Bronchial epithelial cell (primary cell): ENCODE measurements at regions not wholly inside any gene's neighbourhood (a gene's known extent, or its start where the extent isn't known, plus 50 kb on each side); places are given as distances from the start of the nearest gene placed in this dataset.

Experiments
- DNase-seq: peaks from one replicate; pipeline ENCODE4 v3.0.0-alpha.2; 2010; ENCODE audit warnings: low read depth
- FAIRE-seq: peaks from 2 replicates; lab custom pipeline; 2011; peaks lifted over from hg19 to GRCh38; lab: Jason Lieb, UNC
- H3K27me3 ChIP-seq: 2 replicates; pipeline ENCODE4 v1.5.1; 2011; ENCODE audit warnings: low read length; ENCODE audit not compliant: control insufficient read depth, insufficient read depth
- H3K36me3 ChIP-seq: 2 replicates; pipeline ENCODE4 v1.5.1; 2011; ENCODE audit warnings: low read length; ENCODE audit not compliant: control insufficient read depth, insufficient read depth
- H3K4me3 ChIP-seq: 2 replicates; pipeline ENCODE4 v1.5.1; 2011; ENCODE audit warnings: mild to moderate bottlenecking, low read depth, low read length, control low read depth
- CTCF ChIP-seq: IDR thresholded peaks from 2 replicates; pipeline ENCODE4 v1.5.1; 2011; ENCODE audit warnings: mild to moderate bottlenecking, moderate library complexity, low read length, control low read depth, inconsistent platforms; ENCODE audit not compliant: insufficient read depth, severe bottlenecking

- H3K4me3 ChIP-seq: no peak overlapping the region
- no peak for TF ChIP-seq CTCF
- DNase-seq: no peak
- H3K27me3 ChIP-seq: no peaks in the 10 kb centered on the region
- FAIRE-seq: no peak
- no peaks in the 10 kb centered on the region for H3K36me3 ChIP-seq
Observed at GRCh38 chr12:129959889-129960288, 56.1 kb upstream of the TMEM132D start.

DNA sequence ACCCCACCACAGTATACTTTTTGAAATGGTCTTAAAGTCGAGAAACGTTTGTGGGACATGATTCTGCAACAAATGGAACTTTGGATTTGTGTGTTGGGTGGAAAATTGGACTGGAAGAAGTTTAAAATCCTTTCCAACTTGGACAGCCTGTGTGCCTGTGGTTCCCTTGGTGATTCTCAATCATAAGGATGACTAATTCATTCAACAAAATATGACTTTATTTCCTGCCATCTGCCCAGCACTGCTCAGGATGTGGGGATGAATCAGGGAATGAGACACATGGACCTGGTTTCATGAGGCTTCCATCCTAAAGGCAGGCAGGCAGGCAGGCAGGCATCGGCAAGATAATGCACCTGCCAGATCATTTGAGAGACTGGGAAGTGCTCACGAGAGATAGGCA, 57.3 kb upstream of the TMEM132D start:
- H3K36me3 ChIP-seq: no peaks in the 10 kb centered on the region
- TF ChIP-seq CTCF: no peak
- H3K27me3 ChIP-seq: no peaks in the 10 kb centered on the region
- peak; percentile 7 for FAIRE-seq
- no peak overlapping the region for H3K4me3 ChIP-seq
- peak; percentile 55 for DNase-seq

DNA sequence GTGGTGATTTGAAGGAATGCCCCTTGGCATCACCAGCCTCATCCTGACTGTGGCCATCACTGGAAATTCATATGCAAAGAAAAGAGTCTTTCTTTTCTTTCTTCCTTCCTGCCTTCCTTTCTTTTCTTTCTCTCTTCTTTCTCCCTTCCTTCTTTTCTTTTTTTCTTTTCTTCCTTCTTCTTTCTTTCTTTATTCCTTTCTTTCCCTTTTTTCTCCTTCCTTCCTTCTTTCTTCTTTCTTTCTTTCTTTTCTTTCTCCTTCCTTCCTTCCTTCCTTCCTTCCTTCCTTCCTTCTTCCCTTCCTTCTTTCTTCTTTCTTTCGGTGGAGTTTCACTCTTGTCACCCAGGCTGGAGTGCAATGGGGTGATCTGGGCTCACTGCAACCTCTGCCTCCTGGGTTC, 58.0 kb upstream of the TMEM132D start:
- FAIRE-seq (no peak), DNase-seq (no peak)
- H3K36me3 ChIP-seq: no peaks in the 10 kb centered on the region
- H3K4me3 ChIP-seq: no peak overlapping the region
- no peaks in the 10 kb centered on the region for H3K27me3 ChIP-seq
- TF ChIP-seq CTCF: no peak

DNA sequence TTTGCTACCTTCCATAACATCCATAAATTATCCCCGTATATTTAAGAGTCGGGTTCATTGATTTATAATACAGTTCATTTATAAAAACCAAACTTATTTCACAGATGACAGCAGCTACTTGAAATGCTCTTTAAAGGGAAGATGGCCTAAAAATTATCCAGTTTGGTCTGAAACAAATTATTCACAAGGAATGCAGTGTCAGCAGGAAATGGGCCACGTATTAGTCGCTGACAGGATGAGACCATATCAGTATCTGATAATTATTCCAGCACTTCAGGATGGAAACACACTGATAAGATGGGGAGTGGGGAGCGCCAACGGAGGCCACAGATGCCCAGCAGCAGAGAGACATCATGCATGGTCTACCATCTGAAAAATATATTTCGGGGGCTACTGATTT, 60.5 kb upstream of the TMEM132D start:
- Histone ChIP-seq H3K36me3 (no peaks in the 10 kb centered on the region), H3K4me3 (no peak overlapping the region), H3K27me3 (no peaks in the 10 kb centered on the region)
- FAIRE-seq (no peak), DNase-seq (no peak)
- TF ChIP-seq CTCF: no peak

DNA sequence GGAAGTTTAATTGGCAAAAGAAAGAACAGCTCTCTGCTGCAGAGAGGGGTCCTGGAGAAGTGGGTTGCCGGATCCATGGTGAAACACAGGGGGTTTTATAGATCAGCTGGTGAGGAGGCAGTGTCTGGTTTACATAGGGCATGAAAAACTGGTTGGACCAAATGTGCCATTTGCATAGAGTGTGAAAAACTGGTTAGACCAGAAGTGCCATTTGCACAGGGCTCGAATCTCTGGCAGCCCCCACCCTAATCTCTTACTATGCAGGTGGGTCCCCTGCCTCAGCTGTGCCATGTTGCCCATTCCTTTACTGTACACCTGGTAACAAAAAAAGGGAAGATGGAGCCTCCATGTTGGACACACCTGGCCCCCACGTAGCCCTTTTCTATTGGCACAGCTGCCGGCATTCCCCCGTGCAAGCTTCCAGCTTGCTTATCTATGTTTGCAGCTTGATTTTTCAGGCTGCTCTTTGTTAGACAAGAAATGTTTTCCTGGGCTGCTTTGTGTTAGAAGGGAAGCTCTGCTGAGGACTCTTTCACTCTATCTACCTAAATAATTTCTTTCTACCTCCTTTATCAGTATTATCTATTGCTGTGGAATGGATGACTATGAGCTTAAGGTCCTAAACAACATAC, 61.1 kb upstream of the TMEM132D start:
- Histone ChIP-seq H3K36me3 (no peaks in the 10 kb centered on the region), H3K27me3 (no peaks in the 10 kb centered on the region), H3K4me3 (no peak overlapping the region)
- no peak for FAIRE-seq
- DNase-seq: peak; percentile 2
- TF ChIP-seq CTCF: no peak

DNA sequence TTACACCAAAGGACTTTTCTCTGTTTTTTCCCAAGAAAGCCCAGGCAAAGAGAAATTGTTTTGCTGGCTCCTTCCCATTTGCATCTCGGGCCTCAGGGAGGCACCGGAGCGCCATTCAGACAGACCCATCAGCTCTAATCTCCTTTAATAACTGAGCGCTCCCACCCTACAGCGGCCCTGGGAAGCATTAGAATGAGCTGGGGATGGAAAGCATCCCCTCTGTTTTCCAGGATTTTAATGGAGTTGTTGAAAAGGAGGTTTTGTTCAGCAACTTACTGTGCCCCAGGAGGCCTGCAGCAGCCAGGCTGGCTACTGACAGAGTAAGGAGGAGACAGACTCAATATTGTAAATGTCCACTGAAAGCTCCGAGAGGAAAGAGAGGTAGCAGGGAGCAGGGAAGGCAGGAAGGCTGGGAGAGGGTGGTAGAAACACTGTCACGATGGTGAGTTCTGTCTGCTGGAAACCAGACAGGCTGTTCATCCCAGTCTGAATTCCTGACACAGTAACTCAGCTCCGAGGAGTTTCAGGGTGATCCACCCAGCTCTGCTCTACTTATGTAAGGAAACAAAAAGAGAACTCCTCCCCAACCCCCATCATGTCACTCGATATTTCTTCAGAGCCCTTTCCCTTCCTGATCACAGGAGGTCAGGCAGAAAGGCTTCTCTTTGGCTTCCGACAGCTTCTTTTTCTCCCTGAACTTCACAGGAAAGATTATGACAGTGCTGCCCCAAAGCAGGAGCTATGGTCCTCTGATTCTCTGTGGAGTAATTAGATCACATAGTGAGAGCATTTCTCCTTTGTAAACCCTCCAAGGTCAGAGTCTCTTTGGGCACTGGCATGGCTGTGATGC, 62.5 kb upstream of the TMEM132D start:
- Histone ChIP-seq H3K27me3 (no peaks in the 10 kb centered on the region), H3K4me3 (no peak overlapping the region), H3K36me3 (no peaks in the 10 kb centered on the region)
- DNase-seq (no peak), FAIRE-seq (no peak)
- TF ChIP-seq CTCF: no peak
